ENCODE measurements at regions not wholly inside any gene's neighbourhood (a gene's known extent, or its start where the extent isn't known, plus 50 kb on each side); places are given as distances from the start of the nearest gene placed in this dataset.

DNA sequence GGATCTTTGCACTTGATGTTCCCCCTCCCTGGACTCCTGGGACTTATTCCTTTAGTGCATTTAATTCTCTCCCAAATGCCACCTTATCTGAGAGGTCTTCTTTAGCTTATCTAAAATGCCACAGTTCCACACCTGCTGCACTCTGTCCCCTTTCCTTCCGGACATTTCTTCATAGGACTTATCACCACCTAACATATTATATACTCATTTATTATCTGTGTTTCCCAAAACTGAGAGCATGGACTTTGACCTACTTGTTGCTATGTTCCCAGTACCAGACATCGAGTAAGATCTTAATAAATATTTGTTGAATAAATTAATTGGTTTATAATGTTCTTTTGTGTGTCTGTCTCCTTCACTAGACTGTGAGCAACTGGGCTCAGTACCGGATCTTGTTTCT, 585.3 kb downstream of the INSC start:
- peak in 1 of 42 donors; percentile 12 for DNase-seq
- intact Hi-C loops (cut with DNase I), result no loop called here

DNA sequence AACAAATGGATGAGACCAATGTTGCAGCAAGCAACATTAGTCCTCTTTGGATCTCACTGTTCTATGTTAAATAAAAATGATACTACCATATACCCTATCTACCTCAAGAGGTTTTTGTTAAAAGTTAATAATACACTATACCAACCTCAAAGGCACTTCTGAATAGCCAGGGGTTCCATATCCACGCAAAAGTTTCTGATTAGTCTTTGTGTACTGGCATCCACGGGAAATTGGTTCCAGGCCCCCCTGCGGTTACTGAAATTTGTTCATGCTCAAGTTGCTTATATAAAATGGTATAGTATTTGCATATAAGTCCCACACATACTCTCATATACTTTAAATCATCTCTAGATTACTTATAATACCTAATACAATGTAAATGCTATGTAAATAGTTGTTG, 585.7 kb downstream of the INSC start:
- peak in 1 of 42 donors; percentile 2 for DNase-seq
- intact Hi-C loops (cut with DNase I), result no loop called here

DNA sequence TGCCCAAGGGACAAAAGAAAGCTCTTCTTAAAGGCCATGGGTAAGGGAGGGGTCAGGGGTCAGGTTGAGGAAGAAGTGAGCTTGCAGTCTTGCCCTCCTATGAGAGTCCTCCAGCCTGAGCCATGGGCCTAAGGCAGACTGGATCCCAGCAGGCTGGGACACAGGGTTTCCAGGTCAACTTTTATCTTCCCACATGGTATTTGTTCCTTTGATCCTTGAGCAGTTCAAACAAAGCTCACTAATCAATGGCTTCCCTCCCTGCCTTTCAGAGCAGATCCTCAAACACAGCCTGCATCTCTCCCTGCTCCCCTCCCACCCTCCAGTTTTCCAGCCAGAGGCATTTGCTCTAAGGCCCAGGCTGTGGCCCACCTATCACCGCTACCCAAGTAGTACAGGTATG, 589.3 kb downstream of the INSC start:
- DNase-seq, result no peak
- intact Hi-C loops (cut with DNase I), result no loop called here

DNA sequence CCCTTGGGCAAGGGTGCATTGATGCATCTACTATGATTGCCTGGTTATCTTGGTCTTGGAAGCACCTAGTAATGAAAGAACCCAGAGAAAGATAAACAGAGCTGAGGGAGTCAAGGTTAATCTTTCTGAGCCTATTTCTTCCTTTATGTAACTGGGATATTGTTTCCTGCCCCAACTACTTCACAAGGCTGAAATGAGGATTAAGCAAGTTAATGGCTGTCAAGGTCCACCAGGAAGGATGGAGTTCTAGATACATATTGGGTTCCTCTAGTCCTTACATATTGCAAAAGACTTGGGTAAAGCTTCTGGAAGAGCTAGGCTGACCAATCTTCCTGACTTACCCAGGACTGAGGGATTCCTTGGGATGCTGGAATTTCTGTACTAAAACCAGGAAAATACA, 589.8 kb downstream of the INSC start:
- DNase-seq, result no peak
- intact Hi-C loops (cut with DNase I), result no loop called here

DNA sequence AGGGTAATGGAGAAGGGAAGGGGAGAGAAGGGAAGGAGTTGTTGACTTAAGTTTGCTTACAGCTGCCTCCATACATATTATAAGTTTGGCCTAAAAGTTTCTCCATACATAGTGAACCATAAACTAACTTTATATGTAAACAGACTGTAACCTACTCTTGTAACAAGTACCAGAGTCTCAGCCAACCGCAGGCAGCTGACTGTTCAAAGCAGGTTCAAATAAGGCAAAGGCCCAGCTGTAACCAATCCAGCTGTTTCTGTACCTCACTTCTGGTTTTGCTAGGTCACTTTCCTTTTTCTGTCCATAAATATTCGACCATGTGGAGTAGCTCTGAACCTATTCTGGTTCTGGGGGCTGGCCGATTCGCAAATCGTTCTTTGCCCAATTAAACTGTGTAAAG, 591.2 kb downstream of the INSC start:
- DNase-seq, result no peak
- intact Hi-C loops (cut with DNase I), result no loop called here

DNA sequence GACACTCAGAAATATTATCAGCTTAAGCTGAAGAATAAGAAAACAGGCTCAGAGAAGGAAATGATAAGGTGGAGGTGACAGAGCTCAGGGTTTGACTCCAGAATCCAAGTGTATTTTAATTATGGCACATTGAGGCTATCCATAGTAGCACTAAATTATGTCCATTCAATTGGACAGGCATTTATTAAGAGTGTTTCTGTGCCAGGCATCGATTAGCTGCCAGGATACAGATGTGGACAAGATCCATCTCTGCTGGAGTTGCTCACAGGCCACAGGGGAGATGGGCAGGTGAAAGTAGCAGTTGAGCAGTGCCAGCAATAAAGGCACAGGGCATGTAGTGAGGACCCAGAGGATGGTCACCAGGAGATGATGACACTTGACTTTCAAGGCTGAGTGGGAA, 592.5 kb downstream of the INSC start:
- intact Hi-C loops (cut with DNase I), result no loop called here
- no peak for DNase-seq

DNA sequence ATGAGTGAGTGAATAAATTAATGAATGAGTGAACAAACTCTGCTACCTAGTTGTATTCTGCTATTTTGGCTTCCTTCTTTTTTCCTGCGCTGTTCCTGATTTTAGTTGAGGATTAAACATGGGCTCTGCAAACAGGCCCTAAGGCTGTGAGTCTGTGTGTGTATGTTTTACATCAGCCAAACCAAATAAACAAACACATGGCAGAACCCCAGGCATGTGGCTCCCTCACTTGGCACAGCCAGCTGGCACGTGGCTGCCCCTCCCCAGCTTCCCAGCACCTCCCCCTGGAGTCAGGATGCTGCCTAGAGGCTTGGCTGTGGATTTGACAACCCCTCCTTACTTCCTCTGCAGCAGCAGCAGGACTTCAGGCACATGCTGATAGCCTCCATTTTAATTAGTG, 593.2 kb downstream of the INSC start:
- intact Hi-C loops (cut with DNase I), result no loop called here
- peak in 22 of 42 donors; percentile 4 to 56 (median 24) for DNase-seq

DNA sequence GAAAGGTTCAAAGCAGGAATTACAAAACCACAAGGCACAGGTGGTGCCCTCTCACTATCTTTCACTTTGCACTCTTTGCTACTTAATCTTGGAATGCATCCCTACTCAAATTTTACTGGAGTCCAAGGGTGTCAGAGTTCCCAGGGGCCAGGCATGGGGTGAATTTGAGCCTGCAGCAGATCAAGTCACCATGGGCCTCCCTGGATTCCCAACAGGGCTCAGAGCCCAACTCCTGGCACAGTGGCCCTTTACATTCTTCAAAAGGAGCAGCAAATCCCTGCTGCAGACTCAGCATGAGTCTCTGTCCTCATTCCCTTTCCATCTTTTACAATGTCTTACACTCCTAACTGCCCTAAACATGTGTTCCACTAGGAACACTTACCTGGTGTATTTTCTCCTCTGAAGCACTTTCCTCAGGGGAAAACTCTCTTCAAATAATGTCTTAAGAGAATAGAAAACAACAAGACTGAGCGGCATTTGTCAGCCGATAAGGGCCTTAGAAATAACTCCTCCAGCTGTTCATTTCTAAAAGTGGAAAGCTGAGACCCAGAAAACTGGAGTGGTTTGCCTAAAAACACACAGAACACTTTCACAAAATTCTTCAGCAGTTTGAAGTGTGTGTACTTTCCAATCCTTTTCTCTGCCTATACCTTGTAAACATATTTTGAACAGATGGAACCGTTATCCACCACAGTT, 596.0 kb downstream of the INSC start:
- intact Hi-C loops (cut with DNase I), result no loop called here
- DNase-seq, result no peak

DNA sequence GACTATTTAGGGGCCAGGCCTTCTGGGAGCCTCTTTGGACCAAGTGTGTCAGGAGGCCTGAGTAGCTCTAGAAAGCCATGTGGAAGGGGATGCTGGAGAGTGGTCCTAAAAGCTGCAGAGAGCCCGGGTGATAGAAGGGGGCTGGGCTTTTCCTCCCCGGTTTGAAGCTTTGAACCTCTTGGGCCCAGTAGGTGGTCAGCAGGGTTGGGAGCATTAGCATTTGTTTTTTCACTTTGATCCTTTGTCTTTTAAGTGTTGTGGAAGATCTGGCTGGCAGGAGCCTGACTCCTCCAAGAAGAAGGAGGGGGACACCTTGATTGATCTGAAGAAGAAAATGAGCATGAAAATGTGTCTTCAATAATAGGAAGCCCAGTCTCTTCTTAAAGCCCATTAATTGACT, 596.6 kb downstream of the INSC start:
- DNase-seq, result no peak
- intact Hi-C loops (cut with DNase I), result no loop called here

DNA sequence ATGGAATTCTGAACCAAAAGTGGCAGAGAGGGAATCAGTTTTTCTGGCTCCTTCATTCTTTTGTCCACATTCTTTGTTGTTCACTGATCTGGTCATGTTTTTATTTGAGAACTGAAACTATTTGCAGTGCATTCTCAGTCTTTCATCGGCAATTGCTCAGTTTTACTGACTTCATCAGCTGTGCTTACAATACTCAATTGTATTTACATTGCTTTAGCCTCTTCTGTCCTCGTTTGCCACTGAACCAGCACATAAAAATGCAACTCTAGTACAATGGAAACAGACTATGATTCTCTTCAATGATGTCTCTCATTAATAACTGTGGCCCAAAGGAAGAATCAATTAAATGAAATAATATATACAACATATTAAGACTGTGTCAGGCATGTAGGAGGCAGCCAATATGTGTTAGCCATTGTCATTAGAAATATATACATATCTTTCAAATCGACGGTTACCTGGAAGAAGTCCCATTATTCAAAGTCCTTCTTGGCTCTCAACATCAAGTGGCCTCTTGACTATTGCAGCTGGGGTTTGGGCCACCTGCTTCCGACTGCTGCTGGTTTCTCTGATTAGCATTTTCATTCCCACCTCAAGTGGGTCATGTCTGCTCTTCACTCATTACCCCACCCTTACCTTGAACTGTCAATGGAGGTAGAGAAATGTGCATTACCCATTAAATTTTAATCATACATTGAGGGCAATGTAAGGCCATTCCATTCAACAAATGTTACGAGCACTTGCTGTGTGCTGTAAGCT, 600.1 kb downstream of the INSC start:
- DNase-seq, result peak in 1 of 42 donors; percentile 10
- intact Hi-C loops (cut with DNase I), result no loop called here

DNA sequence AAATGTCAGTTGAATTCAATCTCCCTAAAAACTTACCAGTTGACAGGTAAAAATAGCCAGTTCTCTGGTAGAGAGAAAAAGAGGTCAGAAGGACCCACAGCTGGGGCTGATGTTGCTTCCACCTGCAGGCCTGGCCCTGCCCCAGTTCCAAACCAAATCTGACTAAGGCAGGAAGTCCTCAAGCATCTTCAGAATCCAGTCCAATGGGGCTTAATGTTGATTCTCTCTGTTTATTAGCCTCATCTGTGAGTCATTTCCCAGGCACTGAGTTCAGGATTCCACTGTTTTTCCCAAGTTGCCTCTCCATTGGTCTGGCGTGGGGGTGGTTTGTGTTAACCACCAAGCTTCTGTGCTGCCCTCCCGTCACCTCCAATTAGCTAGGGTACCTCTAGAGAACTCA, 601.8 kb downstream of the INSC start:
- DNase-seq, result no peak
- intact Hi-C loops (cut with DNase I), result no loop called here

DNA sequence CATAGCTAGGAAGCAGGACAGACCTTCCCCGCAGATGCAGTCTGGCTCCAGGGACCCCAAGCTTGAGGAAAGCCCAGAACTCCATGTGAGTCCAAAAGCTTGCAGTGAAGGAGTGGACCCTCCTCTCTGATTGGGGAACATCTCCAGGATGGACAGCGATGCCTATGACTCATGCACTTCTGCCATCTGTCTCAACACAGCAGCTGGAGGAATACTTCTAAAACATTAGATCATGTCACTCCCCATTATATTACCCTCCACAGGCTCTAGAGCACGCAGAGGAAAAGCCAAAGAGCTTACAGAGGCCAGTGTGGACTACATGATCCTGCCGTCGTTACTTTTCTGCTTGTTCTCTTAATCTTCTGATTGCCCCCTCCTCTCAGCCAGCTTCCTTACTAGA, 605.7 kb downstream of the INSC start:
- intact Hi-C loops (cut with DNase I), result no loop called here
- DNase-seq, result no peak

DNA sequence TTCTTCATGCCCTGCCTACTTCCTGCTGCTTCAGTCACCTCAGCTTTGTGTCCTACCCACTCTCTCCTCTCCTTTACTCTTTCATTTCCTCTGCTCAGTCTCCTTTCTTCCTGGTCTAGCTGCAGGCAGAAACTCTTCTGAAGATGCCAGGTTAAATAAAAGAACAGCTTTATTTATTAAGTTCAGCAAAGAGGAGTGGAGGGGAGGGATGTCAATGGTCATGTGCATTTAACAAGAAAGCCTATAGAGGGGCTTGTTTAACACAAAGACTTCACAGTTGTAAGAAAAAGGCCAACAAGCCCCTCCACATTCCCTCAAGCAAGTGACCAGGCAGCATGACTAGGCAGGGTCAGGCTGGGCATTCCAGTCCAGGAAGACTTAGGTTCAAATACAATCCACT, 609.2 kb downstream of the INSC start:
- intact Hi-C loops (cut with DNase I), result no loop called here

DNA sequence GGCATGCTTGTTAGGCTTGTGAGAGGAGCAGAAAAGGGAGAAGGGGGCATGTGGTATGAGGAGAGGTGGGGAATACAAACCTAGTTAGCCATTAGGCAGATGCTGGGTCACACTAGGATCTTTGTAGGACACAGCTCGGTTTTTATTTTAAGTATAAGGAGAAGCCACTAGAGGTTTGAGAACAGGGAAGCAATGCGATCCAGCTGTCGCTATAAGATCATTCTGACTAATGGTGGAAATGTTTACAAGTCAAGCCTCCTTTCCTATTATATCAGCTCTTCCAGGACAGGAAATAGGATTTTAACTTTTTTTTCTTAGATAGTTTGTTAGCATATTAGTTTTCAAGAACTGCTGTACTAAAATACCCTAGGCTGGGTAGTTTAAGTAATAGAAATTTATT, 609.9 kb downstream of the INSC start:
- intact Hi-C loops (cut with DNase I), result no loop called here

More for the DNA sequence above, 609.2 kb downstream of the INSC start:
- DNase-seq, result no peak

DNA sequence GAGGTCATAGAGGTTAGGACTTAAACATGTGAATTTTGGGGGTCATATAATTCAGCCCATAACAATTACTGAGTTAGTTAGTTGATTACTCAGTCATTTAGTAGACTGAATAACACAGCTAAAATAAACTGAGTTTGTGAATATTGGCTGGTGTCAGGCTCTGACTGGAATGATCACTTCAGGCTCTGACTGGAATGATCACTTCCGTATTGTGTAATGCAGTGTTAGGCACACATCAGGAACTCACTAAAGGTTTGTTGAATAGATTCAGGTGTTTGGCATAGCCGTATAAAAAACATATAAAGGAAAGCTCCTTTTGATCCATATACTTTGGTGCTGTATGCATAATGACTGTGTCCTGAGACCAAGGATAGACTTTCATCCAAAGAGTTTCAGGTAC, 610.5 kb downstream of the INSC start:
- intact Hi-C loops (cut with DNase I), result no loop called here
- DNase-seq, result no peak

More for the DNA sequence above, 609.9 kb downstream of the INSC start:
- DNase-seq, result no peak

DNA sequence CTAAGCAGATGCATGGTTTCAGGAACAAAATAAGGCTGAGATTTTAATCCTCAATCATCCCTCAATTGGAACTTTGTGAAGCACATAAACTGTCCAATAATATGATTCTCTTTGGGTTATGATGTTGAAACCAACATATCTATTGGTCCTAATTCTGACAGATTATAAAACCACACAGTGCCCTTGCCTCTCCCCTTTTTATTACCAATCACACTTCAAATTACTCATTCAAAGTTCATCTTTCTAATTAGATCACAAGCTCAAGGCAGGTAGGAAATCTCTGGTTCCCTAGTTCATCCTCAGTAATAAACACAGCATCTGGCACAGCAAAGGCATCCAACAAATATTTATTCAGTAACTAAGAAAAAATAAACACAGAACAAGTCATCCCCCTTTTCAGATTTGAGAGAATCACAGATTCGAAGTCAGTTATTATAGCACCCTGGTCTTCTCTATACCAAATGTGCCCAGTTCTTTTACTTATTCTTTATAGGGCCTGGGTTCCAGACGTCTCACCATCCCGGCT, 611.6 kb downstream of the INSC start:
- intact Hi-C loops (cut with DNase I), result no loop called here
- DNase-seq, result no peak

DNA sequence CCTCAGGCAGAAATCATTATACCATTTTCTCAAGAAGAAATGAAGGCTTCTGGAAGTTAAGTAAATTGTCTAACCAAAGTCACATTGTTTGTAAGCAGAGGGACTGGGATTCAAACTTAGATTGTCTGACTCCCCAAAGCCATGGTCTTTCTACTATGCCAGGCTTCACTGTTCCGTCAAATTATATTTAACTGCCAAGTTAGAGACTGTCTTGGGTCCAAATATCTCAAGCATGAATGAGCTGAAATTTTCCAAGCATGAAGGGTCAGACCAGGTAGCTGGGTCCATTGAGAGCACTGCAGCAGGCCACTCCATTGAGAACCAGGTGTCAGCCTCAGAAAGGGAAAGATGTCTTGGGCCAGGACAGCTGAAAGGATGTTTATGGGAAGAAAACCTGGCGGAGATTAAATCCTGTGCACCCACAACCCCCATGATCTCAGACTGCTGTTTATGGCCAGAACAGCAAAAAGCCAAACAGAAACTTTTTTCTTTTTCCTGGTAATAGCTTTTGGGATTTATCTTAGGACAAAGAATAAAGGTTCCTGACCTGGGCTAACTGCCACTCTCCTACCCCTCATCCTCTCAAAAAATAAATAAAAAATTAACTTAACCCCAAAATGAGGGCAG, 612.3 kb downstream of the INSC start:
- DNase-seq, result no peak
- intact Hi-C loops (cut with DNase I), result no loop called here

DNA sequence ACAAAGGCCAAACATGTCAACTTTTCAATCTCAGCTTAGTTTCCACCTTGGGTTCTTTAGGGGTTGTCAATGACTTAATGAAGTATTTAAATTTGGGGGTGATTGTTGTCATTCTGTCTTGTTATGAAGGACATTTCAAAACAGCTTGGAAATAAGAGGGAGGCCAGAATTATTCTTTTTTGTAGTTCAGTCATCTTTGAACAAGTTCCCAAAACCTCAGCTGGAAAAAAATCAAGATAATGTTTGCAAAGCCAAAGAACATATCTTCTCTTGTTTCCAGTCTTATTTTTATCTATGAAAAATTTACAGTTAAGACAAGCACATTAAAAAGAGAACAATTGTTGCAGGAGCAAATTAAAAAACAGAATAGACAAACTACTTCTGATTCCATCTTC, 612.8 kb downstream of the INSC start:
- intact Hi-C loops (cut with DNase I), result no loop called here

DNA sequence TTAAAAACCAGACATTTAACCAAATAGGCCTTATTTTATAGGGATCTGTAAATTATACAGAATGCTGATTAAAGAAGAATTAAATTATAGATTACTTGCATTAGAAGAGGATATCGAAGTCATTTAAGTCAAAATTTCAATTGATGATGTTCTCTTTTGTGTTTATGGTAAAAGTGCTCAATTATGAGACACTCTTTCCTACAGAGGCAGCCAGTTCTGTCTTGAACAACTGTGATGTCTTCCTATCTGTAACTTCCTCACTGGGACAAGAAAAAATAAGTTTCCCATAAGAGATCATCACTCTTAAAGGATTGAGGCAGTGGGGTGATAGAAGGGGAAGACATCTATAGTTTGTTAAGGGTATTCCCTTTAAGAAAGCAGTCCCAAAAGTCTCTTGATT, 613.5 kb downstream of the INSC start:
- intact Hi-C loops (cut with DNase I), result no loop called here
- no peak for DNase-seq

More for the DNA sequence above, 612.8 kb downstream of the INSC start:
- no peak for DNase-seq

DNA sequence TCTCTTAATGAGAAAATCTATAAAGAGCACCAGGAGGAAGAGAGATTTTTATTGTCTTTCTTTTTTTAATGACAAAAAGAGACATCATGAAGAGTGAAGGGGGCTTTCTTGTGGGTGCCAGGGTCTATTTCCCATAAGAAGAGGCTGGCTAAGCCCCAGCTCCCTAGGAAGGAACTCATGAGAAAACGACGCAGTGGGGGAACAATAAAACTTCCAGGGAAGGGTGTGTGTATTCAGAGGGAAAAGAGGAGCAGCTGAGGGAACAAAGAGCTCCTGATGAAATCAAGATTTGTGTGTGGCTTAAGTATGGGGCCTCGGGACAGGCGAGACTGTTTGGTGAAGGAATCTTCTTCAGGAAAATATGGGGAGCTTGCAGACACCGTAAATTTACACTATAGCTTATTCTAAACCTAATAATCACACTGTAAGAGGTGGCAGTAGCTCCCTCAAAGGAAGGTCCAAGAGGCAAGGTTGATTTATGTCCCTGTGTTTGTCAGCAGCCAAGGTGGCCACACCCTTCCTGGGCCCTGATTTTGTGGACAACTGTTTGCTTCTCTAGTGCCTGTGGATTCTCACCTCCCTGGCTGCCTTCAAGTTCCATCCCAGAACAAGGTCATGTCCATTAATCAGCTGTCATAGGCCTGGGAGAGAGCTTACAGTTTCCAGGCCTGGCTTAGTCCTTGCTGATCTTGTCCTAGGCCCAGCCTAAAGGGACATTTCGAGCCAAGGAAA, 615.7 kb downstream of the INSC start:
- intact Hi-C loops (cut with DNase I), result no loop called here
- no peak for DNase-seq

All from head of caudate nucleus (tissue), 42 donors.